ENCODE measurements at regions not wholly inside any gene's neighbourhood (a gene's known extent, or its start where the extent isn't known, plus 50 kb on each side); places are given as distances from the start of the nearest gene placed in this dataset.

DNA sequence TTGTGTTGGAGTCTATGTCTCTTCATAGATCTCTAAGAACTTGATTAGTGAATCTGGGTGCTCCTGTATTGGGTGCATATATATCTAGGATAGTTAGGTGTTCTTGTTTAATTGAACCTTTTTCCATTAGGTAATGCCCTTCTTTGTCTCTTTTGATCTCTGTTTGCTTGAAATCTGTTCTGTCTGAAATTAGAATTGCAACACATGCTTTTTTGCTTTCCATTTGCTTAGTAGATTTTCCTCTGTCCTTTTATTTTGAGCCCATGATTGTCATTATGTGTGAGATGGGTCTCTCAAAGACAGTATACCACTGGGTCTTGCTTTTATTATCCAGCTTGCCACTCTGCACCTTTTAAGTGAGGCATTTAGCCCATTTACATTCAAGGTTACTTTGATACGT is 79.1 kb upstream of the APOOL start:
- H3K4me3 Mint-ChIP-seq = no peak overlapping the region
- H3K9me3 Mint-ChIP-seq = peaks cover 0 to 5% (median 2%) of the 10 kb centered on the region in 3 donors
- no peaks in the 10 kb centered on the region for H3K27me3 Mint-ChIP-seq
- H3K36me3 Mint-ChIP-seq = no peaks in the 10 kb centered on the region
- H3K27ac Mint-ChIP-seq = no peak overlapping the region
- H3K4me1 Mint-ChIP-seq = no peaks in the 10 kb centered on the region

DNA sequence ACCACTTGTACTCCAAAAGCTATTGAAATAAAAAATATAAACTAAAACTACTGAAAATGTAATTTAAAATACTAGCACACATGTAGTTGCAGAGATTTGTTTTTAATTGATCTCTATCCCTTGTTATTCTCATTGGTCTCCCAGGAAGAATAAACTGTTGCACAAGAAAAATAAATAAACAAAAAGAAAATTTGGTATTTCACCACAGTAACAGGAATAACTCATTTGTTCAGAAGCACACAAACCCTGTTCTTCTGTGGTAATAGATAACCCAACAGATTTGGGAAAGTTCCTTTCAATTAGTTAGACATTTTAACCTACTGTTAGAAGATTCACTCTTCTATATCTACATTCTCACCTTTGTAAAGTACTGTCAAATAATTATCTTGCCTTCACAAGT is 70.9 kb upstream of the APOOL start:
- H3K4me1 Mint-ChIP-seq = no peaks in the 10 kb centered on the region
- no peak overlapping the region for H3K27ac Mint-ChIP-seq
- no peaks in the 10 kb centered on the region for H3K9me3 Mint-ChIP-seq
- H3K36me3 Mint-ChIP-seq = no peaks in the 10 kb centered on the region
- no peaks in the 10 kb centered on the region for H3K27me3 Mint-ChIP-seq
- no peak overlapping the region for H3K4me3 Mint-ChIP-seq

DNA sequence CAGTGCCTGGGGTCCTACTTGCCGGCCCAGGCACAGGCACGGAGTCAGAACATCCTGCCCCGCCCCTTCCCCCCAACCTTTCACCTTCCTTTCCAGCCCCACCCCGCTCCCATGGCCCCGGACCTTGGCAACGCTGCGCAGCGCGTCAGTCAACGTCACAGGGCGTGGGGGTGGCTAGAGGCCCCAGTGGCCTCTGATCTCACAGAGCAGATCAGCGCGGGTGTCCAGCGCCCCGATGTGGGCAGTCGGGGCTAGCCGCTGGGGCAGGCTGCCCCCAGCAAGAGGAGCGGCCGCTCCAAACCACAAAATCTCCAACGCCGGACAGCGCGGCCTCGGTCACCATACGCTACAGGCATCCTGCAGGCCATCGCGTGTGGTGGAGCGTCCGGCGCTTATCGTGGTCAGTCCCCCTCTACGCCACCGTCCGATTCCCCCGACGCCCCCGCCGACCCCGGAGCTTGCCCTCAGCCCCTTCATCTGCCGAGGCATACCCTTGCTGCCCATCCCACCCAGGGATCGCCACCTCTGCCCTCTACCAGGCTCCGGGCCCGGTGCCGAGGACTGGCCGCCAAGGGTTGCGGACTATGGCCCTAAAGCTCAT is 69.6 kb upstream of the APOOL start:
- Mint-ChIP-seq H3K4me3 (no peak overlapping the region), H3K4me1 (no peaks in the 10 kb centered on the region), H3K9me3 (no peaks in the 10 kb centered on the region), H3K36me3 (no peaks in the 10 kb centered on the region), H3K27me3 (no peaks in the 10 kb centered on the region), H3K27ac (no peak overlapping the region)

All from IgD-negative memory B cell (primary cell).